Esophagus muscularis mucosa (tissue), 4 donors: ENCODE measurements at regions not wholly inside any gene's neighbourhood (a gene's known extent, or its start where the extent isn't known, plus 50 kb on each side); places are given as distances from the start of the nearest gene placed in this dataset.

ENCODE experiments used
- DNase-seq: peaks from one replicate; pipeline ENCODE4 v3.0.0-alpha.2; 2017; ENCODE audit errors: extremely low spot score
- H3K27ac ChIP-seq, 4 donors: fragments of 200-600 bp; sonication (generic); replicated peaks in 1 of 4; 1 replicate in 3 of 4; 2 replicates in 1 of 4; pipeline ENCODE4 v1.5.1; 2016 to 2019; ENCODE audit warnings: mild to moderate bottlenecking in 1 of 4
- H3K27me3 ChIP-seq, 4 donors: fragments of 200-600 bp; sonication (generic); one replicate each; pipeline versions ENCODE4 v1.5.1 to v1.6.0; 2016 to 2019
- H3K36me3 ChIP-seq, 4 donors: fragments of 200-600 bp; sonication (generic); one replicate each; pipeline ENCODE4 v1.5.1; 2016 to 2019
- H3K4me1 ChIP-seq, 4 donors: fragments of 200-600 bp; sonication (generic); one replicate each; pipeline ENCODE4 v1.5.1; 2016 to 2019
- H3K4me3 ChIP-seq, 4 donors: fragments of 200-600 bp; sonication (generic); 1 replicate in 2 of 4; 2 replicates in 2 of 4; pipeline ENCODE4 v1.5.1; 2016 to 2019; ENCODE audit warnings: mild to moderate bottlenecking in 4 of 4, moderate library complexity in 1 of 4
- H3K9me3 ChIP-seq, 4 donors: fragments of 200-600 bp; sonication (generic); 1 replicate in 3 of 4; 2 replicates in 1 of 4; pipeline ENCODE4 v1.5.1; 2016 to 2019
- EP300 ChIP-seq: sonication (generic); formaldehyde crosslinking; IDR thresholded peaks from one replicate; pipeline ENCODE4 v1.6.1; 2017; ENCODE audit warnings: antibody characterized with exemption
- POLR2A ChIP-seq: fragments of 450-650 bp; IDR thresholded peaks from one replicate; pipeline ENCODE4 v1.6.1; 2017; ENCODE audit warnings: antibody characterized with exemption, moderate library complexity, mild to moderate bottlenecking, low read depth
- POLR2AphosphoS5 ChIP-seq, 2 donors: sonication (generic); formaldehyde crosslinking; IDR thresholded peaks; one replicate each; pipeline ENCODE4 v1.6.1; 2017; ENCODE audit warnings: antibody characterized with exemption in 2 of 2
- WGBS: methylation state at CpG from one replicate; pipeline ENCODE4 v1.1.5; 2018; 5-methylcytosine and 5-hydroxymethylcytosine counted together
- intact Hi-C: fragments of 100-400 bp; cut with DNase I; formaldehyde crosslinking; loops from one replicate; pipeline ENCODE4 v1.15.1; 2023
- TF ChIP-seq, protein P1 (sequence below), 3 experiments: fragments of 200-600 bp in 2 of 3; fragments of 450-650 bp in 1 of 3; sonication (generic) in 2 of 3; IDR thresholded peaks; one replicate each; pipeline ENCODE4 v1.5.1; 2017 to 2019; ENCODE audit warnings: antibody characterized with exemption in 3 of 3, mild to moderate bottlenecking in 2 of 3, moderate library complexity in 1 of 3

DNA sequence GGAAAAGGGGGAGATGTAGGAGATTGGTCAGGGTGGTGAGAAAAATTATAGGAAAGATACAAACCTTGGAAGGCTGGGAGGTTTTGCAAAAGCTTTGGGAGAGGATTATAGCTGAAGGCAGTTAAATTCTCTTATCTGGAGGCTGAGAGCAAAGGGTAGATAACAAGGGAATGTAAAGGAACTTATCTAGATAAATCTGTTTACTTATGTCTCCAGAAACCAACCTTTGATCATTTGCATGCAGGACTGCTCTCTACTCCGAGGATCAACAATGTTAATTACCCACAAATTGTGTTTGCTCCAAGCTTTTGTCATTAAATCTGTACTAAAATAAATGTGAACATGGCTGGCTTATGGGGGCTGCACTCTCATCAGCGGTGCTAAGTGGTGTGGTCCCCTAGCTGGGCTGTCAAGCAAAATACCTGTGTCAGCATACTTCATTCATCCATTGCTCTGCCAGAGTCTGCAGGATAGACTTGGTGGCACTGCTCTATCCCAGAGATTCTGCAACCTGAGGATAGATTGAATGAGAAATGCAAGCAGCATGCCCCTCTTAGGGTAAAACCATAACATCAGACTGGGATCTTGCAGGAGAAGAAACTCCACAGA lies 1599.2 kb upstream of the TENM4 start:
- TF ChIP-seq EP300: no peak
- no peak for TF ChIP-seq POLR2A
- no peak for TF ChIP-seq POLR2AphosphoS5 (IDR thresholded peaks at IDR 0.05)
- TF ChIP-seq, protein P1, sequence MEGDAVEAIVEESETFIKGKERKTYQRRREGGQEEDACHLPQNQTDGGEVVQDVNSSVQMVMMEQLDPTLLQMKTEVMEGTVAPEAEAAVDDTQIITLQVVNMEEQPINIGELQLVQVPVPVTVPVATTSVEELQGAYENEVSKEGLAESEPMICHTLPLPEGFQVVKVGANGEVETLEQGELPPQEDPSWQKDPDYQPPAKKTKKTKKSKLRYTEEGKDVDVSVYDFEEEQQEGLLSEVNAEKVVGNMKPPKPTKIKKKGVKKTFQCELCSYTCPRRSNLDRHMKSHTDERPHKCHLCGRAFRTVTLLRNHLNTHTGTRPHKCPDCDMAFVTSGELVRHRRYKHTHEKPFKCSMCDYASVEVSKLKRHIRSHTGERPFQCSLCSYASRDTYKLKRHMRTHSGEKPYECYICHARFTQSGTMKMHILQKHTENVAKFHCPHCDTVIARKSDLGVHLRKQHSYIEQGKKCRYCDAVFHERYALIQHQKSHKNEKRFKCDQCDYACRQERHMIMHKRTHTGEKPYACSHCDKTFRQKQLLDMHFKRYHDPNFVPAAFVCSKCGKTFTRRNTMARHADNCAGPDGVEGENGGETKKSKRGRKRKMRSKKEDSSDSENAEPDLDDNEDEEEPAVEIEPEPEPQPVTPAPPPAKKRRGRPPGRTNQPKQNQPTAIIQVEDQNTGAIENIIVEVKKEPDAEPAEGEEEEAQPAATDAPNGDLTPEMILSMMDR (IDR thresholded peaks at IDR 0.05): no peak
- H3K27ac ChIP-seq: no peak overlapping the region
- H3K4me3 ChIP-seq: no peak overlapping the region
- no peak for DNase-seq
- peaks cover 0 to 26% (median 8%) of the 10 kb centered on the region in 4 donors for H3K9me3 ChIP-seq
- H3K36me3 ChIP-seq: no peaks in the 10 kb centered on the region
- 60% methylated on average over 2 of the region's 2 CpGs for WGBS
- H3K4me1 ChIP-seq: no peaks in the 10 kb centered on the region
- no peaks in the 10 kb centered on the region for H3K27me3 ChIP-seq
- intact Hi-C loops: no loop called here

GRCh38 chr11:81036168-81036870 lies 1595.5 kb upstream of the TENM4 start:
- no peak overlapping the region for H3K4me3 ChIP-seq
- no peak for DNase-seq
- no peak overlapping the region for H3K27ac ChIP-seq
- no peaks in the 10 kb centered on the region for H3K4me1 ChIP-seq
- peaks cover 0 to 20% (median 7%) of the 10 kb centered on the region in 4 donors for H3K9me3 ChIP-seq
- H3K36me3 ChIP-seq: no peaks in the 10 kb centered on the region
- no peaks in the 10 kb centered on the region for H3K27me3 ChIP-seq
- intact Hi-C loops: no loop called here
- WGBS: 94% methylated on average over 3 of the region's 3 CpGs
- TF ChIP-seq POLR2AphosphoS5 (IDR thresholded peaks at IDR 0.05) (no peak), POLR2A (no peak), EP300 (no peak)
- TF ChIP-seq, protein P1 (IDR thresholded peaks at IDR 0.05): no peak

- intact Hi-C loops: no loop called here
- Histone ChIP-seq H3K36me3 (no peaks in the 10 kb centered on the region), H3K9me3 (peaks cover 0 to 20% (median 7%) of the 10 kb centered on the region in 4 donors), H3K4me1 (no peaks in the 10 kb centered on the region), H3K27ac (no peak overlapping the region), H3K27me3 (no peaks in the 10 kb centered on the region), H3K4me3 (no peak overlapping the region)
- WGBS: 77% methylated on average over 6 of the region's 6 CpGs
- TF ChIP-seq POLR2A: no peak
- TF ChIP-seq, protein P1 (IDR thresholded peaks at IDR 0.05): no peak
- no peak for TF ChIP-seq POLR2AphosphoS5 (IDR thresholded peaks at IDR 0.05)
- no peak for DNase-seq
Measured at GRCh38 chr11:81033779-81034540, 1593.1 kb upstream of the TENM4 start.

DNA sequence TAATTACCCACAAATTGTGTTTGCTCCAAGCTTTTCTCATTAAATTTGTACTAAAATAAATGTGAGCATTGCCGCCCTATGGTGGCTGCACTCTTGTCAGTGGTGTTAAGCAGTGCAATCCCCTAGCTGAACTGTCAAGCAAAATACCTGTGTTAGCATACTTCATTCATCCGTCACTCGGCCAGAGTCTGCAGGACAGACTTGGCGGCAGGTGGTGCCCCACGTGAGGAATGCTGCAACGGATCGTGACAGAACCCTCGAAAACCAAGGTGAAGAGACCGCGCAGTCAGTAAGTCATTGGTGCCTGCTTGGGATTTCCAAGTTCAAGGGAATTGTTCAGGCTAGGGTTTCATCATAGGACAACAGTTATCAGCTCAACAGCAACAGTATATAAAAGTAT lies 1592.1 kb upstream of the TENM4 start:
- Histone ChIP-seq H3K27me3 (no peaks in the 10 kb centered on the region), H3K9me3 (peaks cover 0 to 20% (median 7%) of the 10 kb centered on the region in 4 donors), H3K4me1 (no peaks in the 10 kb centered on the region), H3K4me3 (no peak overlapping the region), H3K27ac (no peak overlapping the region), H3K36me3 (no peaks in the 10 kb centered on the region)
- no peak for TF ChIP-seq EP300
- TF ChIP-seq, protein P1 (IDR thresholded peaks at IDR 0.05): no peak
- no peak for TF ChIP-seq POLR2A
- TF ChIP-seq POLR2AphosphoS5 (IDR thresholded peaks at IDR 0.05): no peak
- intact Hi-C loops: no loop called here
- no peak for DNase-seq
- WGBS: 90% methylated on average over 10 of the region's 10 CpGs
